Suprapubic skin (tissue), 3 donors: ENCODE measurements at regions not wholly inside any gene's neighbourhood (a gene's known extent, or its start where the extent isn't known, plus 50 kb on each side); places are given as distances from the start of the nearest gene placed in this dataset.
"Not testable (repeated sequence)": the region's sequence is repeated elsewhere in the genome, so short reads cannot be mapped to it uniquely, and the experiment has no call there.

Source experiments
- EP300 ChIP-seq: sonication (generic); formaldehyde crosslinking; IDR thresholded peaks from one replicate; pipeline ENCODE4 v1.6.1; 2017; ENCODE audit warnings: antibody characterized with exemption
- TF ChIP-seq, protein P1 (sequence below), 2 donors: fragments of 200-600 bp in 1 of 2; fragments of 450-650 bp in 1 of 2; sonication (generic) in 1 of 2; IDR thresholded peaks; one replicate each; pipeline ENCODE4 v1.5.1; 2016 to 2019; ENCODE audit warnings: antibody characterized with exemption in 2 of 2, mild to moderate bottlenecking in 1 of 2, moderate library complexity in 1 of 2

- TF ChIP-seq, protein P1, sequence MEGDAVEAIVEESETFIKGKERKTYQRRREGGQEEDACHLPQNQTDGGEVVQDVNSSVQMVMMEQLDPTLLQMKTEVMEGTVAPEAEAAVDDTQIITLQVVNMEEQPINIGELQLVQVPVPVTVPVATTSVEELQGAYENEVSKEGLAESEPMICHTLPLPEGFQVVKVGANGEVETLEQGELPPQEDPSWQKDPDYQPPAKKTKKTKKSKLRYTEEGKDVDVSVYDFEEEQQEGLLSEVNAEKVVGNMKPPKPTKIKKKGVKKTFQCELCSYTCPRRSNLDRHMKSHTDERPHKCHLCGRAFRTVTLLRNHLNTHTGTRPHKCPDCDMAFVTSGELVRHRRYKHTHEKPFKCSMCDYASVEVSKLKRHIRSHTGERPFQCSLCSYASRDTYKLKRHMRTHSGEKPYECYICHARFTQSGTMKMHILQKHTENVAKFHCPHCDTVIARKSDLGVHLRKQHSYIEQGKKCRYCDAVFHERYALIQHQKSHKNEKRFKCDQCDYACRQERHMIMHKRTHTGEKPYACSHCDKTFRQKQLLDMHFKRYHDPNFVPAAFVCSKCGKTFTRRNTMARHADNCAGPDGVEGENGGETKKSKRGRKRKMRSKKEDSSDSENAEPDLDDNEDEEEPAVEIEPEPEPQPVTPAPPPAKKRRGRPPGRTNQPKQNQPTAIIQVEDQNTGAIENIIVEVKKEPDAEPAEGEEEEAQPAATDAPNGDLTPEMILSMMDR (IDR thresholded peaks at IDR 0.05), result not testable (repeated sequence)
- not testable (repeated sequence) for TF ChIP-seq EP300
Observed at GRCh38 chr4:3381208-3381607, 60.6 kb upstream of the HGFAC start.
